ENCODE measurements at regions not wholly inside any gene's neighbourhood (a gene's known extent, or its start where the extent isn't known, plus 50 kb on each side); places are given as distances from the start of the nearest gene placed in this dataset.

DNA sequence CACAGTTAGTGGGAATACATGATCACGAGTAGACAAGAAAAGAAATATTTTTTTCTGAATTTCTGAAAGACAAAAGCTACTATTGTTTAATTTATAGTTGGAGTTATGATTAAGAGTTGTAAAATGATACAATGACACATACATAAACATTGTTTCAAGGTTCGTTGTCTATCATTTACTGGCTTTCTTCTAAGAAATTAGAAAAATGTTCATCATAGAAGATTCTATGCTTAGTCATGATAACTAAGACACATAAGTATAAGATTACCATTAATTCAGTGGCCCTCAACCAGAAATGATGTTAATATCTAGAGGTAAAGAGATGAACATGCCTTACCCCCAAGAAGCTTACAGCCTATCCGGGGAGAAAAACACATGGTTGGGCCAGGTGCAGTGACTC lies 1832.8 kb upstream of the PRR20A start:
- DNase-seq = no peak

DNA sequence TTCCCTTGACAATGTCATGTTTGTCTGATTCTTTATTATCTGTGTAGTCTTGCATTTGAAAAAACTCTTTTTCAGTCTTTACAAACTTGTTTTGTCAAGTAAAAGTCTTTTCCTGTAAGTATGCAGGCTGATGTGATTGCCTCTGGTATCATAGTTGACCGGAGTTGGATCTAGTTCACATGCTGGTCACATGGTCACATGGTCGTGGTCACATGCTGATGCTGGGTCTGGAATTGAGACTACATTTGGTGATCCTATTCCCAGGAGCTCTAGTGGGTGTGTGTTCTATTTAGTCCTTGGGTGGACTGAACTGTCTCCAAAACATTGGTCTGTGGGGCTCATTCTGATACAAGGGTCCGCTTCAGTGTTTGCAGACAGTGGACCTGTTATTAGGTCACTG lies 1798.8 kb upstream of the PRR20A start:
- no peak for DNase-seq

DNA sequence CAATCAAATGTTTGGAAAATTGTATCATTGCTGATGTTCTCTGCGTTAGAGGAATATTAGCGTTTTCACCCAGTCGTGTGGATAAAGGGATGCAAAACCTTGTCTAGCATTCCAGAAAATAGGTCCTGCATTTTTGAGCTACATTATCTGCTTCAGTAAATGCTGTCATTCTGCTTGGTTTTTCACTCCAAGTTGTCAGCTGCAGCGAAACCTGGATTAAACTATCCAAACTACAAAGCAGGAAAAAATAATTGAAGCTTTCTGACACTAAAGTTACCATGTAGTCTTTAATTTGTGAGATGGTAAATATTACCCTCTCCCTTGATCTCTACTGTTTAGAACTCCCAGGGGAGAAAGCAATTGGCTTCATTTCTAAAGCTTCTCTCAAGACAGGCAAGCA lies 1795.5 kb upstream of the PRR20A start:
- no peak for DNase-seq

DNA sequence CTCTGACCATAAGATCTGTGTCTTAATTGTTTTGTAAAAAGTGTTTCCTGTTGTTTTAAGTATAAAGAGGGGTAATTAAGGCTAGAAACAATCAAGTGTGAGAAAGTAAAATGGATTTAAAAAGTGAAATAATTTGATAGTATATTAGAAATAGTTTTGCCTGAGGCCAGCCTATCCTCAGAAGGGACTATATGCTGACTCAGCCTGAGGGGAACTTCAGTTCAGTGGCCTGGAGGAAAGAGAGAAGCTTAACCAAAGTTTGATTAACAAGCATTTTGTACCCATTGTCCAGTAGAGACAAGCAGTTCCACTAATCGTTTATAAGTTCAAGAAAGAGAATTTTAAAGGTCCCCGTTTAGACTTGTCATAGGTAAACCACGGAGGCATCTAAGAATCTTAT lies 1793.2 kb upstream of the PRR20A start:
- DNase-seq = no peak

DNA sequence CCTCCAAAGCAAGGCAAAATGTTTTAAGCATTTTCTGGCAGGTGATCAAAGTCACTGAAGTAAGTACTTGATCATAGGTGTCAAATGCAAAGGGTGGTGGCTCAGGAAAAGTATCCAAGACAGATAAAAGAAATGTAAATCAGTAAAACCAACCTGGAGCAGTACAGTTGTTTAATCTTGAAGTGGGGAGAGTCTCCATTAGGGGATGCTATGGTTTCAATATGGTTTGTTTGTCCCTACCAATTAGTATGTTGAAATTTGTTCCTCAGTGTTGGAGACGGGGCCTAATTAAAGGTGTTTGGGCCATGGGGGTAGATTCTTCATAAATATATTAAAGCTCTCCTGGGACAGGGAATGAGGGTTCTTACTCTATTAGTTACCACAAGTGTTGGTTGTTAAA lies 1781.7 kb upstream of the PRR20A start:
- no peak for DNase-seq

DNA sequence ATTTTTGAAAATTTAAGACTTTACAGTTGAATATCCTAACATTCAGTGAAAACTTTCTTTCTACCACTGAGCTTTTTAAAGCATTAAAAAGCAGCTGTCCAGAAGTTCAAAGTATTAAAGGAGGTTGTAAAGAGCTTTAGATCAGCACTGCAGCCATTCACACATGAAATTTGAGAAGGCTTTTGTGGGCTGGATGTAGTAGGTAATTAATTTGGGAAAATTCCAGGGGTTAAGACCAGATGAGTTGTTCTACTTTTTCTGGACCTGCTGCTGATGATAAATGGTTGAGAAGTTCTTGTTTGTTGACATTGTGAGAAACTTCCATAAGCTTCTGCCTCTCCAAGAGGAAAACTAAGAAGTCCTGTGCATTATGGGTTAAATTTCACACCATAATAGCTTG lies 1779.6 kb upstream of the PRR20A start:
- no peak for DNase-seq

DNA sequence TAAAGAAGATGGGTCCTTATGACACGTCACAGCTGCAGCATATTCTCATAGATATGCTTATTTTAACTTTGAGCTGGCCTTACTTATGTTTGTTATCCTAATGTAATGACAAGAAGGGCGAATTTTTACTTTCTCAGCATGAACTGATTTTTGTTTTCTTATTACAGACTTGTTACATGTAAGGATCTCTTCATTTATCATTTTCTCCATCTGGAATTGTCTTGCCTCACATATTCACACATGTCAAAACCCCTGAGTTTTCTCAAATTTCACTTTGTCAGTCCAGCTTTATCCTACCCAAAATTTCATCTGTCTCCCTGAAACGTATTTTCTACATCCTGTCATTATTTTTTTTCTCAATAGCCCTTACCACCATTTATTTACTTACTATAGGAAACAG lies 1774.0 kb upstream of the PRR20A start:
- DNase-seq = no peak

DNA sequence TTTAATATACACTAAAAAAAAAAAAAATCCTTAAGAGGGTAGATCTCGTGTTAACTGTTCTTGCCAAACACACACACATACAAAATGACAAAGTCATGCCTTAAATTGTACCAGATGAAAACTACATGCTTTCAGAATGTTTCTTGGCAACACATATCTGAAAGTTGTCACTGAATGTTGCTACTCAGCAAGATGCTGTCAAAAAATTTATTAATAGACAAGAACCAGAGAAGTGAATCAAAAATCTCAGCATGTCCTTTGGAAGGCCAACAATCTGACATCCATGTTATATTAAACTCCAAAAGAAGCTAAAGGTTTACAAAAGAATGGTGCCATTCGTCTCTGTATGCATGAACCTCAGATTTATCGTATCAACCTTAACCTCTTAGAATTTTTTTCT lies 1746.2 kb upstream of the PRR20A start:
- DNase-seq = no peak

DNA sequence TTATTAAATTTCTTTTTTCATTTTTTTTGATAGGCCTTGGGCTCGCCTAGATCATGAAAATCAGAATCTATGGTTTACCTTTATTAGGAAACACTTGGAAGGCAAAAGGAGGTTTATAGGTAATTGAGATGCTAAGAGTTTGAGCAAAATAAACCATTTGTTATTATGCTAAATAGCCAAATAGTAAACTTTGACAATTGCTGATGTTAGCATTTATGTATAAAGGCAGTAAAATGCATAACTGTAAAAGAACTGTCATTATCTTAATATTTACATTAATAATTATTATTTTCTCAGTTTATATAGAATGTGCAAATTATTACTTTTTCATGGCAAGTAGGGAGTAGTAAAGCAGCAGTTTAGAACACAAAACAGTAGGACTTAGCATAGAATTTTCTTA lies 1737.8 kb upstream of the PRR20A start:
- no peak for DNase-seq

DNA sequence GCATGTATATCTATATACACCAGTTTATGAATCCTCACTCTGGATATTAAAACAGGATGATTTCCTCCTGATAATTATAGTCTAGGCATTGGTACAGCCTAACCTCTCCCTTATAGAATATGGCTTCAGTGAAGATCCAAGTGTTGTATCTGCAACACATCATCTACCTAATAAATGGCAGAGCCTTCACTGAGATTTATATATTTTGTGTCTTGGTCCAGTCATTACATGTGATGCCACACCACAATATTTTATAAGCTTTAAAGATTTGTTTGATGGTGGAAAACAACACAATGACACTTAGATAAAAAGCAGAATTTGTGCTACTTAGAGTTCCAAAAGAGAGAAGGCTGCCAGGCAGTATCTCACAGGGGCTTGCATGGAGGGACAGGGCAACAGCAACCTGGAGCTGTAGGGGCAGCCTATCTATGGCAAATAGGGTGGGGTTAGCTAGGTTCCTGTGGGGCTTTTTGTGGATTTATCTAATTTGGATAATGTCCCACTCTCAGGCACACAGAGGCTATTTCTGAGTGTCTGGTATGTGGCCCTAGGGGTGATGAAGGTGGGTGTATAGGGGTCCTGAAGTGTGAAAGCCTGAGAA lies 1736.7 kb upstream of the PRR20A start:
- no peak for DNase-seq

DNA sequence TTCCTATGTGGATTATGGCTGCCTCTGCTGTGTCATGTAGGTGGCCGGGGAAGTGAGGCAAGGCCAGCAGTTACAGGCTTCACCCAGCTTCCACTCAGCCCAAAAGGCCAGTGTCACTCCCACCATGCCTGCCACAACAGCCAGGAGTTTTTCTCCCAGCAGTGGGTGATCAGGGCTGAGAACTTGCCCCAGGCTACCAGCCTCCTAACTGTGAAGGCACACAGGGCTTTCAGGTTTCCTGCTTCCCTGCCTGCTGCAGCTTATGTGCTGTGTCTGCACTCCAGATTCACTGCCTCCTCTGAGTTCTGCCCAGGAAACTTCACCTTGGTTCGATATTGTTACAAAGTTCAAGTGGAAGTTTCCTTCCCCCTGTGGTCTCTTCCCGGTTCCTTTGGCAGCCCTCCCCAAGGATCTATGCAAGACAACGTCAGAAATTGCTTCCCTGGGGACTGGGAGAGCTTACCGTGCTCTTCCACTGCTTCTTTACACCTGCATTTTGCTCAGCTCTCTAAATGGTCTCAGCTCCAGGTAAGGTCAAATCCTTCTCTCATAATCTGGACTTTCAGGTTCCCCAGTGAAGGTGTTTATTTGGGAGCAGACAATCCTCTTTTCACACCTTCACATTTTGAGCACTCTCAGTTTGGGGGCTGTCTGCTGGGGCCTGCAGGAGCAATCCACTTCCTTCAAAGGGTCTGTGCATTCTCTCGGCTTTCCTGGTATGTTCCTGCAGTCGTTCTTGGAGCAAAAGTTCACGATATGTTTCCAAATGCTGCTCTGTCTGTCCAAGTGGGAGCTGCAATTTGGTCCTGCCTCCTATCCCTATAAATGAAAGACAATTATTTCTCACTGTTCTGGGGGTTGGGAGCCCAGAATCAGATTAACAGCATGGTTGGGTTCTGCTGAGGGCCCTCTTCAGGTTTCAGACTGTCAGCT lies 1730.1 kb upstream of the PRR20A start:
- no peak for DNase-seq

DNA sequence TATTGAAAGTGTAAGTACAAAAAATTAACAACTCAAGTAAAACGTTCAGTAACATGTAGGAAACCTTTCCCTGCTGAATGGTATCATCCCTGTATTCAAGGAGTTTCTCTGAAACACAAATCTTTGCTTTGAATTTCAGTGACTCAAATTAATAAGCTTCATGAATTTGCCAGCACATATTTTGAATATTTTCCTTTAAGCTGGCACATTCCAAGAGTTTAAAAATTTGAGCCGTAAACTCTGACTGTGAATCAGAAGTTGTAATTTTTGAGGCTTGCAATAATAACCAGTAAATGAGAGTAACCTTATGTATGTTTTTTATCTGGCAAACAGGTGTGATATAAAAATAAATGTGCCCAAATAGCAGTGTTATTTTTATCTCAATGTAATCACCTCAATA lies 1722.6 kb upstream of the PRR20A start:
- DNase-seq = no peak

DNA sequence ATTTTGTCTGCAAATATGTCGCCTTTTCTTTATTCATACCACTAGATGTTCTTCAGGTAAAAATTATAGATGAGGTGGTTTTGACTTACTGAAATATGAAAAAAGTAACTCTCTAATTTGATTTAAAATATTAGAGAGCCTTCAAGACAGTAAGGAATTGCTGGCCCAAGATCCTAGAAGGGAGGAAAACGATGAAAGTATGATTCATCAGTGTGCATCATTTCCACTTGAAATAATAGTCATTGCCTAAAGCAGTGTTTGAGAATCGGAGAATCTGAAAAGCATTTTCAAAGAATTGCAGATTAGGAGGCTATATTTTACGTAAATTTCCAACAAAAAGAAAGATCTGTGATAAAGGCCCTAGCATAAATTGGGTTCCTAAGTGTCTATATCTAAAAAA lies 1707.9 kb upstream of the PRR20A start:
- no peak for DNase-seq

DNA sequence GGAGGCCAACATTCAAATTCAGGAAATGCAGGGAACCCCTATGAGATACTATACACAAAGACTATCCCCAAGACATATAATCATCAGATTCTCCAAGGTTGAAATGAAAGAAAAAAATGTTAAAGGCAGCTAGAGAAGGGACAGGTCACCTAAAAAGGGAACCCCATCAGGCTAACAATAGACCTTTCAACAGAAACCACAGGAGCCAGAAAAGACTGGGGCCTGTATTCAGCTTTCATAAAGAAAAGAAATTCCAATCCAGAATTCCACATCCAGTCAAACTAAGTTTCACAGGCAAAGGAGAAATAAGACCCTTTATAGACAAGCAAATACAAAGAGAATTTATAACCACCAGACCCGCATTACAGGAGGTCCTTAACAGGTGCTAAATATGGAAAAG lies 1703.6 kb upstream of the PRR20A start:
- no peak for DNase-seq

DNA sequence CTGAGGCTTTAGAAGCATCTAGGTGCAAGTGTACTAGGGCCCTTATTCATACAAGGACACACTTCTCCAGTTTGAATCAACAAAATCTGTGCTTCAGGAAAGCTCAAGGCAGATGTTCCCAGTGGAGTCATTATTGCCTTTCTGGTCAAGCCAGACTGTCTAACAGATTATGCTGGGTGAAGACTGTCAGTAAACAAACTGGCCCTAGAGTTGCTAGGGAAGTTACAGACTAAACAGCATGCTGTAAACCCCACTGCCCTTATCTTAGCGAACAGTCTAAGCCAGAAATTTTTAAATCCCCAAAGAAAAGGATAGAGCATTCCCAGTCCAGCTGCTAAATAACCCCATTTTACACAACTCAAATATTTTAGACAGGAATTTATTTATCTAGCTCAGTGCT lies 1701.3 kb upstream of the PRR20A start:
- peak in 1 of 2 experiments; percentile 2 for DNase-seq

DNA sequence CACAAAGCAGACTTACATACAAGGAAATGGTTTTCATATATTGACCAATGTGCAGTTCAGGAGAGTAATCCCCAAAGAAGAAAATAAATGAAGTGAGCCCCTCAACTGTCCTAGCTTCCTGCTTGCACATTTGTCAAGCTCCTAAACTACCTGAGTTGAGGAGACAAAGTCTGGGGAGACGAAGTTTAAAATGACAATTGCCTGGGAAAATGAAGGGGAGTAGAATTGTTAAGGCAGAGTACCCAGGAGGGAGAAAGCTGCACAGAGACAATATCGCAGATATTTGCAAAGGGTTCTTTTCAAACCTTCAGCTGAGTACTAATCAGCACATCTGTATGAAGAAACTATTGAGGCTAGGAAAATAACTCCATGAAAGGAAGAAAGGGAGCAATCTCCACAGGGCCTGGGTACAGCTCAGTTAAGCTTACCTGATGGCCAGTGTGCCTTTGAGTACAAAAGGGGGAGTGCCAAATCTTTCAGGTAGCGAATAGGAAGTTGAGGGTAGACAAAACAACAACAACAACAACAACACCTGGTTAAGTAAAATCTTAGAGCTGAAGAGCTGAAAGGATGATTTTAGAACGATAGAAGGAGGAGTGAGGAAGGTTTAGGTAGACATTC lies 1700.1 kb upstream of the PRR20A start:
- no peak for DNase-seq

DNA sequence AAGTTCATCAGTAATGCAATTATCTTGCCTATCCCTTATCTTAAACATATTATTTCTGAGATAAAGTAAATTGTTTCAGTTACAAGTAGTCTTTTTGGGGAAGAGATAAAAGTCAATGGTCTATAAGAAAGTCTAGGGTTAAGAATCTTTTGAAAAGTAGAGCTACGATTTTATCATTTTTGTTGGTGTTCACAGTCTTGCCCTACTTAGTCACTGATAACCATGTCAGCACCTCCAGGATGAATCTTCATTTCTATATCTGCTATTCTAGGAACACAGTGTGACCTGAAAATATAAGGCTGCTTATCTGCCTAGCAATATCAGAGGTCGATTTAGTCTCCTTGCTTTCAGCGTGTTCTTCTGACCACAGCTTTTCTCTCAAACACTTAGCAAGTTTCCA lies 1676.5 kb upstream of the PRR20A start:
- no peak for DNase-seq

DNA sequence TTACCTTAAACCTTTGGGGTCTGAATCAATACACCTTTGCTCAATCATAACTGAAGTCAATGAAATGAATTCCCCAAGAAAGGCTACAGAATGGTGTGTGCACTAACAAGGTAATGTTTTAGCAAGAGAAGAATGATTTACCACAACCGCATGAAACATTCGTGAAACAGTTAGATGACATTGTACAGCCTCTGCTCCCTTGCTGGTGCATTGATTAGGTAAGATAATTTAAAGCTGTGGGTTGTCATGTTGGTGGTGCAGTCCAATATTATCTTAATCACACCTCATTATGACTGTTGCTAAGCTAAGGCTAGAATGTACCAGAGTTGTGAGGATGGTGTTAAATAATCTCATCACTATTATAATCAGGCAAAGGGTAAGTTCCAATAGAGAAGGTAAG lies 1673.2 kb upstream of the PRR20A start:
- no peak for DNase-seq

DNA sequence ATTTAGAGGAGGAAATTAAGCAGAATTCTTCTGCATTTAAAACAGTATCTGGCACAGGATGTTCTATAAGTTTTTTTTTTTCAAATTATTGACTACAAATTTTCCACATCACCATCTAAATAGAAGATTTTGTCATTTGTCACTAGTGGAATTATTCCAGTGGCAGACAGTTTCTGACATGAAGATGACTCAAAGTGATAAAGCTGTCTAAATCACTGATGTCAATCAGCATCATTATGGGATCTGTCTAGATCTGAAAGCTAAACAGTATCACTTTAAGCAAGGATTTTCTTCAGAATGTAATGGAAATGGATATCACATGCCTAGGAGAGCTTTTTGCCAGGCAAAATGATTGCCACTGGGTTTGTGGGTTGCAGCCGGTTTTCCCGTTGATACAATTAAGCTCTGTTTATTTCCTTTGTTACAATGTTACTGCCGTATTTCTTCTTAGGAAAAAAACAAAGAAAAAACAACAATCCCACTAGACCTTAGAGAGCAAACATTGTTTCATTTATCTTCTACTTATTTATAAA lies 1657.0 kb upstream of the PRR20A start:
- DNase-seq = no peak

DNA sequence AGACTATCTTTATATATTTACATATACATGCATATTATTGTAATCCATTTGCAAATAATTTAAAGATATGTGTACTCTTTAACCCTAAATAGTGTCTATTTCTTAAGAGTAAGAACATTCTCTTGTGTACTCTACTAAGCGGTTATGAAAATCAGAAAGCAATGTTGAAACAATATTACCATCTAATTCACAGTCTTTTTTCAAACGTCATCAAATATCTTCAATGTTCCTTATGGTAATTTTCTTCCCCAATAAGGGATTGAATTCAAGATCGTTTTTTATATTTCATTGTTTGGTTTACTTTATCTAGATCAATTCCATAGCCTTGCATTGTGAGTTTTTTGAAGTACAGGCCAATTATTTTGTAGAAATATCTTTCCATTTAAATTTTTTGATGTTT lies 1647.4 kb upstream of the PRR20A start:
- no peak for DNase-seq

DNA sequence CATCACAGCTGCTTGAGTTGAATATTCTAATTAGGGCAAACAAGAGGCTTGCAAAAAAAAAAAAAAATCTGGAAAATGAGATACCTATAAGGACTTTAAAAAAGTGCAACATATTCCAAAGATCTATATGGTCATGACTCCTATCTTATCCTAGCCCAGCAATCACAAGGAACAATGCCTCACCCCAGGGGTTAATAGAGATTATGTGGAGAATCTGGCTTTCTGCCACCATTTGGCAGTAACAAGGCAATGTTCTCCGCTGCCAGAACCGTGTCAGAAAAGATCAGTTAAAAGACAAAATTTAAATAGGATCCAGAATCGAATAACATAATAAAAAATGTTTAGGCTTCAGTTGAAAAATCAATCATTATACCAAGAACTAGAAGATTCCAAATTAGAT lies 1643.2 kb upstream of the PRR20A start:
- DNase-seq = no peak

DNA sequence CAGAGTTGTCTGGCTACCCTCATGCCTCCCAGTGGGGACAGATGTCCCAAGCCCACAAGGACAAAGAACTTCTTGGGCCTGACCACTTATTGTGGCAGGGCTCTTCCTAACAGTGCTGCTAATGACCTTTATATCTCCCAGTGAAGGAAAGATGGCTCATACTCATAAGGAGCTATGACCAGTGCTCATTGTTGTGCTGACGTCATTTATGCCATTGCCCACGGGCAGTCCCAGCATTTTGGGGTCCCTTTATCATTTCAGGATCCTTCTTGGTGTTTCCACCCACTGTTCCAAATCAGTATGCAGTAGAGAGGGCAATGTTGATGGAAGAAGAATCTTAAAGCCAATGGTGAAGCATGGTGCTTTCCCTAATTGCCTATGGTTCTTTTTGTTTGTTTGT lies 1640.0 kb upstream of the PRR20A start:
- DNase-seq = no peak

DNA sequence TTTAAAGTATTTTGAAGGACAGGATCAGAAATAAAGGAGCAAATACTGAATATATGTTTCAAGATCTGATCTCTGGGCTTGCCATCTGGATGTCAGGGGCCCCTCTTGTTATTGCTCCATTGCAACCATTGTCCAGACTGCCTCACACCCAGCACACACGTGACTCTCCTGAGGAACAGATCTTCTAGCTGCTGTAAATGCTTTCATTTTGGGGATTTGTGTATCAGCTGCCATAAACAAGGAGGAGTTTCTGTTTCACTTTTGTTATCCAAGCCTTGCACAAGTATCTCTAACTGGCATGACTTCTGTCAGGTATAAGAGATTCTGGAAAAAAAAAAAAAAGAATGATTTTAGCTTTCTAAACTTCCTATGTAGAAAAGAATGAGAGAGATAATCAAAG lies 1624.1 kb upstream of the PRR20A start:
- no peak for DNase-seq

DNA sequence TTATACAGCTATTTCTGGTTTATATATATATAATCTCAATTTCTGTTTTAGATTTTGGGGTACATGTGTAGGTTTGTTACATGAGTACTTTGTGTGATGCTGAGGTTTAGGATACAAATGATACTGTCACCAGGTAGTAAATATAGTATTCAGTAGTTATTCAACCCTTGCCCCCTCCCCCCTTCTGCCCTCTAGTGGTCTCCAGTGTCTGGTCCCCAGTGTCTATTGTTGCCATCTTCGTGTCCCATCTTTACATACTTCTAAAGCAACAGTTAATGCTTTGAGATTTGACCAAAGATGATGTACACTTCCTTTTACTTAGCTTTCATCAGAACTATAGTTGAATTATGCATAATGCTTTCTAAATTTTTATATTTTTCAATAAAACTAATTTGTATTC lies 1623.4 kb upstream of the PRR20A start:
- no peak for DNase-seq
